AG09309 (cell line): ENCODE measurements at regions not wholly inside any gene's neighbourhood (a gene's known extent, or its start where the extent isn't known, plus 50 kb on each side); places are given as distances from the start of the nearest gene placed in this dataset.

Source experiments
- DNase-seq: peaks from one replicate; pipeline ENCODE4 v3.0.0-alpha.2; 2010; ENCODE audit warnings: low read depth
- H3K4me3 ChIP-seq: 2 replicates; pipeline ENCODE4 v1.5.1; 2011; ENCODE audit warnings: mild to moderate bottlenecking, low read depth, low read length, moderate library complexity; ENCODE audit not compliant: control insufficient read depth
- CTCF ChIP-seq: IDR thresholded peaks from 2 replicates; pipeline ENCODE4 v1.5.1; 2011; ENCODE audit warnings: mild to moderate bottlenecking, low read depth, low read length, inconsistent platforms; ENCODE audit not compliant: insufficient read depth, control insufficient read depth; ENCODE audit errors: missing control alignments

GRCh38 chr5:168125445-168126199 is 165.8 kb upstream of the WWC1 start:
- no peak for DNase-seq
- H3K4me3 ChIP-seq: no peak overlapping the region
- TF ChIP-seq CTCF: no peak

GRCh38 chr5:168126606-168127005 is 164.8 kb upstream of the WWC1 start:
- H3K4me3 ChIP-seq: no peak overlapping the region
- TF ChIP-seq CTCF: no peak
- DNase-seq: no peak

- no peak for TF ChIP-seq CTCF
- no peak overlapping the region for H3K4me3 ChIP-seq
- no peak for DNase-seq
These were observed 163.3 kb upstream of the WWC1 start for GRCh38 chr5:168128111-168128510.

- no peak for TF ChIP-seq CTCF
- H3K4me3 ChIP-seq: no peak overlapping the region
- DNase-seq: no peak
These were observed 162.9 kb upstream of the WWC1 start for GRCh38 chr5:168128557-168128956.

GRCh38 chr5:168131519-168131918 is 159.9 kb upstream of the WWC1 start:
- H3K4me3 ChIP-seq: no peak overlapping the region
- TF ChIP-seq CTCF: no peak
- no peak for DNase-seq

- no peak overlapping the region for H3K4me3 ChIP-seq
- TF ChIP-seq CTCF: no peak
- peak; percentile 40 for DNase-seq
These were observed 159.2 kb upstream of the WWC1 start for GRCh38 chr5:168132241-168132641.
